NCI-H524 treated with DMSO at 0.1 percent for 48 hours (cell line): ENCODE measurements at regions not wholly inside any gene's neighbourhood (a gene's known extent, or its start where the extent isn't known, plus 50 kb on each side); places are given as distances from the start of the nearest gene placed in this dataset.

Experiments used
- DNase-seq: peaks from one replicate; lab custom pipeline; 2025; lab: John Stamatoyannopoulos, UW

- no peak for DNase-seq
Observed at GRCh38 chr2:64338910-64339500, 115.0 kb upstream of the LGALSL start.

- DNase-seq, result no peak
Observed at GRCh38 chr2:64341461-64341860, 112.5 kb upstream of the LGALSL start.

- DNase-seq, result no peak
Observed at GRCh38 chr2:64342195-64343099, 111.5 kb upstream of the LGALSL start.

- DNase-seq, result no peak
Observed at GRCh38 chr2:64344999-64345576, 108.9 kb upstream of the LGALSL start.

- no peak for DNase-seq
Observed at GRCh38 chr2:64345998-64346397, 108.0 kb upstream of the LGALSL start.

- no peak for DNase-seq
Observed at GRCh38 chr2:64348386-64349130, 105.4 kb upstream of the LGALSL start.

- no peak for DNase-seq
Observed at GRCh38 chr2:64349131-64349530, 104.8 kb upstream of the LGALSL start.

- no peak for DNase-seq
Observed at GRCh38 chr2:64350996-64351395, 103.0 kb upstream of the LGALSL start.

GRCh38 chr2:64352292-64352691, 101.7 kb upstream of the LGALSL start:
- no peak for DNase-seq

- DNase-seq, result no peak
Observed at GRCh38 chr2:64354857-64355680, 98.9 kb upstream of the LGALSL start.

- DNase-seq, result no peak
Observed at GRCh38 chr2:64356906-64357305, 97.1 kb upstream of the LGALSL start.

GRCh38 chr2:64359171-64359891, 94.6 kb upstream of the LGALSL start:
- DNase-seq, result no peak

- no peak for DNase-seq
Observed at GRCh38 chr2:64359892-64360657, 93.9 kb upstream of the LGALSL start.

- DNase-seq, result no peak
Observed at GRCh38 chr2:64361151-64361938, 92.6 kb upstream of the LGALSL start.

GRCh38 chr2:64362562-64363026, 91.4 kb upstream of the LGALSL start:
- no peak for DNase-seq

- no peak for DNase-seq
Observed at GRCh38 chr2:64363140-64363539, 90.8 kb upstream of the LGALSL start.

- DNase-seq, result no peak
Observed at GRCh38 chr2:64363848-64364247, 90.1 kb upstream of the LGALSL start.

GRCh38 chr2:64367444-64368232, 86.3 kb upstream of the LGALSL start:
- DNase-seq, result no peak
